ENCODE measurements at regions not wholly inside any gene's neighbourhood (a gene's known extent, or its start where the extent isn't known, plus 50 kb on each side); places are given as distances from the start of the nearest gene placed in this dataset.

DNA sequence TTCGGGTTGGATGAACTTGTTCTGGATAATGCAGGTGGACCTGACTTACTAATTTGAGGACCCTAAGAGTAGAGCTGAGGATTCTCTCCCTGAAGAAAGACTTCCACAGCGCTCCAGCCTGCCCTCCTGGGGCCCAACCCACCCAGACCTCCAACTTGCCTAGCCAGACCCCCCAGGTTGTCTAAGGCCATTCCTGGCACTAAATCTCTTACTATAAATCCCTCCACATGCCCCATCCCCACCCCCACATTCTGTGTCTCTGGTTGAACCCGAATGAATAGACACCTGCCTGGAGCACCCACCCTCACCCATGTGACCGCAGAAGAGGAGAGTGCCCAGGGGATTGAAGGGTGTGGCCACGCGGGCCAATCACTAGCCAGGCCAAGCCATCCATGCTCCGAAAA, 1480.0 kb downstream of the TBC1D22A start:
- Histone ChIP-seq H3K9ac (ENCODE audit: low read length) (no peak overlapping the region), H3K4me3 (ENCODE audit: low read length) (no peak overlapping the region), H3K9me3 (ENCODE audit: low read length) (no peaks in the 10 kb centered on the region), H3K27me3 (ENCODE audit: low read length) (peaks cover 6% of the 10 kb centered on the region; the same call in 1 of the 2 replicates), H3K9me2 (replicated peaks; ENCODE audit: low read length) (no peaks in the 10 kb centered on the region), H3K4me1 (ENCODE audit: insufficient read depth, low read length) (no peaks in the 10 kb centered on the region), H3F3A (ENCODE audit: low read length, unreplicated experiment) (no peaks in the 10 kb centered on the region), H3K36me3 (ENCODE audit: low read depth, low read length) (no peaks in the 10 kb centered on the region), H3K4me2 (ENCODE audit: low read length) (no peak overlapping the region), H2AFZ (ENCODE audit: low read length) (no peak overlapping the region), H4K20me1 (ENCODE audit: low read length) (no peaks in the 10 kb centered on the region), H3K27ac (ENCODE audit: low read length) (no peak overlapping the region), H3K79me2 (ENCODE audit: low read length) (no peaks in the 10 kb centered on the region)
- TF ChIP-seq EZH2phosphoT487 (IDR thresholded peaks at IDR 0.05; ENCODE audit: borderline replicate concordance, low read length) (no peak), EZH2 (IDR thresholded peaks at IDR 0.05; ENCODE audit: low read length, unreplicated experiment) (no peak)
- TF ChIP-seq, protein P1, sequence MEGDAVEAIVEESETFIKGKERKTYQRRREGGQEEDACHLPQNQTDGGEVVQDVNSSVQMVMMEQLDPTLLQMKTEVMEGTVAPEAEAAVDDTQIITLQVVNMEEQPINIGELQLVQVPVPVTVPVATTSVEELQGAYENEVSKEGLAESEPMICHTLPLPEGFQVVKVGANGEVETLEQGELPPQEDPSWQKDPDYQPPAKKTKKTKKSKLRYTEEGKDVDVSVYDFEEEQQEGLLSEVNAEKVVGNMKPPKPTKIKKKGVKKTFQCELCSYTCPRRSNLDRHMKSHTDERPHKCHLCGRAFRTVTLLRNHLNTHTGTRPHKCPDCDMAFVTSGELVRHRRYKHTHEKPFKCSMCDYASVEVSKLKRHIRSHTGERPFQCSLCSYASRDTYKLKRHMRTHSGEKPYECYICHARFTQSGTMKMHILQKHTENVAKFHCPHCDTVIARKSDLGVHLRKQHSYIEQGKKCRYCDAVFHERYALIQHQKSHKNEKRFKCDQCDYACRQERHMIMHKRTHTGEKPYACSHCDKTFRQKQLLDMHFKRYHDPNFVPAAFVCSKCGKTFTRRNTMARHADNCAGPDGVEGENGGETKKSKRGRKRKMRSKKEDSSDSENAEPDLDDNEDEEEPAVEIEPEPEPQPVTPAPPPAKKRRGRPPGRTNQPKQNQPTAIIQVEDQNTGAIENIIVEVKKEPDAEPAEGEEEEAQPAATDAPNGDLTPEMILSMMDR (conservative IDR thresholded peaks at IDR 0.05; ENCODE audit: low read depth, low read length), result no peak
- intact Hi-C loops (cut with micrococcal nuclease), result no loop called here
- no TSS peak for BruUV-seq (replicated peaks)
- ChIA-PET POLR2A (ENCODE audit: unreplicated experiment) (no interaction called here), CTCF (no interaction called here)
- no peak for ATAC-seq
- no peak for DNase-seq

DNA sequence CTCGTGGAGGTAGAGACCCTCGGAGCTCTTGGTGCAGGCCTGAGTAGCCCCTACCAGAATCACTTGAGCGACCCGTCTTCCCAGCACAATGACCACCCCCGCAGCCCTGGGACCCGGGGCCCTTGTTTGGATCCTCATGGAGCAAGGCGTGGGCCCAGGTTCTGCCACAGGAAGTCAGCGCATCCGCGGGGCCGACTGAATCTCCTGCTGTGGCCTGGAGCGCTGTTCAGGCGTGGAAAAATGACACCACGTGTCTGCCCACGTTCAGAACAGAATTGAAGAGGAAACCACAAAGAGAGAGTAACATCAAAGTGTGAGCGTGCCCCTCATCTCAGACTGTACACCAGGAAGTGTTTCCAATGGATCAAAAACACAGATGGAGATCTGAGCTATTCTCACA, 1479.2 kb downstream of the TBC1D22A start:
- H3K4me2 ChIP-seq (ENCODE audit: low read length), result no peak overlapping the region
- ATAC-seq (no peak), DNase-seq (no peak)
- H3K36me3 ChIP-seq (ENCODE audit: low read depth, low read length), result no peaks in the 10 kb centered on the region
- no peak overlapping the region for H2AFZ ChIP-seq (ENCODE audit: low read length)
- intact Hi-C loops (cut with micrococcal nuclease), result no loop called here
- no peak overlapping the region for H3K4me3 ChIP-seq (ENCODE audit: low read length)
- no peaks in the 10 kb centered on the region for H3K4me1 ChIP-seq (ENCODE audit: insufficient read depth, low read length)
- no peak overlapping the region for H3K9ac ChIP-seq (ENCODE audit: low read length)
- H3K9me3 ChIP-seq (ENCODE audit: low read length), result no peaks in the 10 kb centered on the region
- H3K9me2 ChIP-seq (replicated peaks; ENCODE audit: low read length), result no peaks in the 10 kb centered on the region
- no peaks in the 10 kb centered on the region for H3F3A ChIP-seq (ENCODE audit: low read length, unreplicated experiment)
- no peak overlapping the region for H3K27ac ChIP-seq (ENCODE audit: low read length)
- H3K27me3 ChIP-seq (ENCODE audit: low read length), result peaks cover 6% of the 10 kb centered on the region; the same call in 1 of the 2 replicates
- CTCF ChIA-PET, result no interaction called here
- no peaks in the 10 kb centered on the region for H4K20me1 ChIP-seq (ENCODE audit: low read length)
- BruUV-seq (replicated peaks), result no TSS peak
- TF ChIP-seq, protein P1 (conservative IDR thresholded peaks at IDR 0.05; ENCODE audit: low read depth, low read length), result no peak
- TF ChIP-seq EZH2 (IDR thresholded peaks at IDR 0.05; ENCODE audit: low read length, unreplicated experiment) (no peak), EZH2phosphoT487 (IDR thresholded peaks at IDR 0.05; ENCODE audit: borderline replicate concordance, low read length) (no peak)
- POLR2A ChIA-PET (ENCODE audit: unreplicated experiment), result no interaction called here
- no peaks in the 10 kb centered on the region for H3K79me2 ChIP-seq (ENCODE audit: low read length)

DNA sequence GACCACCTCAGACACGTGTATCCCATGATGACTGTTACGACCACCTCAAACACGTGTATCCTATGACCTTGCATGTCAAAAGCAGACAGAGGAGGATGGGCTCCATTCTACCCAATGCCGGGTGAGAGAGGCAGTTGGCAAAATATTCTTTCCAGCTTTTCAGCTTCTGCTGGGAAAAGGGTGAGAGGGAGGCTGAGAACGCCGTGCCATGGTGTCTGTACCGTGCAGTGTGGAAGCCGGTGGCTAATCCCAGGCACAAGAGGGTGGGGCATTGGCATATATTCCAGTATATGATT, 1478.4 kb downstream of the TBC1D22A start:
- intact Hi-C loops (cut with micrococcal nuclease), result no loop called here
- TF ChIP-seq, protein P1 (conservative IDR thresholded peaks at IDR 0.05; ENCODE audit: low read depth, low read length), result no peak
- TF ChIP-seq EZH2phosphoT487 (IDR thresholded peaks at IDR 0.05; ENCODE audit: borderline replicate concordance, low read length), result no peak
- TF ChIP-seq EZH2 (IDR thresholded peaks at IDR 0.05; ENCODE audit: low read length, unreplicated experiment), result no peak

More for the DNA sequence above, 1478.4 kb downstream of the TBC1D22A start:
- Histone ChIP-seq H3K27ac (ENCODE audit: low read length) (no peak overlapping the region), H3K9me2 (replicated peaks; ENCODE audit: low read length) (no peaks in the 10 kb centered on the region), H3K79me2 (ENCODE audit: low read length) (no peaks in the 10 kb centered on the region), H3K27me3 (ENCODE audit: low read length) (peaks cover 6% of the 10 kb centered on the region; the same call in 1 of the 2 replicates), H3F3A (ENCODE audit: low read length, unreplicated experiment) (no peaks in the 10 kb centered on the region), H4K20me1 (ENCODE audit: low read length) (no peaks in the 10 kb centered on the region), H3K9me3 (ENCODE audit: low read length) (no peaks in the 10 kb centered on the region), H3K9ac (ENCODE audit: low read length) (no peak overlapping the region), H2AFZ (ENCODE audit: low read length) (no peak overlapping the region), H3K4me1 (ENCODE audit: insufficient read depth, low read length) (no peaks in the 10 kb centered on the region), H3K36me3 (ENCODE audit: low read depth, low read length) (no peaks in the 10 kb centered on the region), H3K4me2 (ENCODE audit: low read length) (no peak overlapping the region), H3K4me3 (ENCODE audit: low read length) (no peak overlapping the region)
- BruUV-seq (replicated peaks), result no TSS peak
- DNase-seq, result no peak
- ATAC-seq, result no peak
- CTCF ChIA-PET, result no interaction called here
- POLR2A ChIA-PET (ENCODE audit: unreplicated experiment), result no interaction called here

All from PC-3 (cell line).